ENCODE measurements at regions not wholly inside any gene's neighbourhood (a gene's known extent, or its start where the extent isn't known, plus 50 kb on each side); places are given as distances from the start of the nearest gene placed in this dataset.

GRCh38 chr19:28502879-28503734 lies 709.8 kb downstream of the UQCRFS1 start:
- DNase-seq (ENCODE audit: low spot score) = no peak

- DNase-seq (ENCODE audit: low spot score) = no peak
Observed at GRCh38 chr19:28501976-28502375, 711.0 kb downstream of the UQCRFS1 start.

- no peak for DNase-seq (ENCODE audit: low spot score)
Observed at GRCh38 chr19:28500982-28501630, 711.8 kb downstream of the UQCRFS1 start.

- no peak for DNase-seq (ENCODE audit: low spot score)
Observed at GRCh38 chr19:28500296-28500695, 712.7 kb downstream of the UQCRFS1 start.

- no peak for DNase-seq (ENCODE audit: low spot score)
Observed at GRCh38 chr19:28498404-28498976, 714.5 kb downstream of the UQCRFS1 start.

- DNase-seq (ENCODE audit: low spot score) = no peak
Observed at GRCh38 chr19:28497887-28498286, 715.1 kb downstream of the UQCRFS1 start.

- no peak for DNase-seq (ENCODE audit: low spot score)
Observed at GRCh38 chr19:28497137-28497536, 715.8 kb downstream of the UQCRFS1 start.

GRCh38 chr19:28495046-28495445 lies 717.9 kb downstream of the UQCRFS1 start:
- no peak for DNase-seq (ENCODE audit: low spot score)

GRCh38 chr19:28494461-28494860 lies 718.5 kb downstream of the UQCRFS1 start:
- DNase-seq (ENCODE audit: low spot score) = no peak

- no peak for DNase-seq (ENCODE audit: low spot score)
Observed at GRCh38 chr19:28493884-28494283, 719.1 kb downstream of the UQCRFS1 start.

- DNase-seq (ENCODE audit: low spot score) = no peak
Observed at GRCh38 chr19:28492621-28493020, 720.3 kb downstream of the UQCRFS1 start.

- DNase-seq (ENCODE audit: low spot score) = no peak
Observed at GRCh38 chr19:28492201-28492600, 720.8 kb downstream of the UQCRFS1 start.

GRCh38 chr19:28489776-28490175 lies 723.2 kb downstream of the UQCRFS1 start:
- DNase-seq (ENCODE audit: low spot score) = no peak

GRCh38 chr19:28489126-28489660 lies 723.8 kb downstream of the UQCRFS1 start:
- no peak for DNase-seq (ENCODE audit: low spot score)

- no peak for DNase-seq (ENCODE audit: low spot score)
Observed at GRCh38 chr19:28487999-28488398, 725.0 kb downstream of the UQCRFS1 start.

GRCh38 chr19:28486926-28487325 lies 726.0 kb downstream of the UQCRFS1 start:
- no peak for DNase-seq (ENCODE audit: low spot score)

GRCh38 chr19:28486473-28486872 lies 726.5 kb downstream of the UQCRFS1 start:
- DNase-seq (ENCODE audit: low spot score) = no peak

GRCh38 chr19:28485292-28485691 lies 727.7 kb downstream of the UQCRFS1 start:
- no peak for DNase-seq (ENCODE audit: low spot score)

GRCh38 chr19:28483197-28483596 lies 729.8 kb downstream of the UQCRFS1 start:
- no peak for DNase-seq (ENCODE audit: low spot score)

- DNase-seq (ENCODE audit: low spot score) = no peak
Observed at GRCh38 chr19:28482221-28482620, 730.7 kb downstream of the UQCRFS1 start.

GRCh38 chr19:28481674-28482073 lies 731.3 kb downstream of the UQCRFS1 start:
- no peak for DNase-seq (ENCODE audit: low spot score)

GRCh38 chr19:28475525-28475924 lies 737.4 kb downstream of the UQCRFS1 start:
- DNase-seq (ENCODE audit: low spot score) = no peak

GRCh38 chr19:28472843-28473242 lies 740.1 kb downstream of the UQCRFS1 start:
- no peak for DNase-seq (ENCODE audit: low spot score)
